GM23338 (cell line): ENCODE measurements at regions not wholly inside any gene's neighbourhood (a gene's known extent, or its start where the extent isn't known, plus 50 kb on each side); places are given as distances from the start of the nearest gene placed in this dataset.

ENCODE experiments used
- ATAC-seq: fragments of 200-7000 bp; cut with Tn5 transposase; 3 replicates; pipeline ENCODE4 v1.9.1; 2020
- DNase-seq: peaks from one replicate; pipeline ENCODE4 v3.0.0-alpha.2; 2015; ENCODE audit warnings: low spot score
- H2AFZ ChIP-seq: fragments of 200-600 bp; sonication (generic); 2 replicates; pipeline ENCODE4 v1.8.0; 2016; ENCODE audit warnings: antibody characterized with exemption, mild to moderate bottlenecking, moderate library complexity
- H3F3A ChIP-seq: fragments of 200-600 bp; sonication (generic); replicated peaks from 2 replicates; pipeline ENCODE4 v1.8.0; 2017; ENCODE audit warnings: antibody characterized with exemption, mixed run types, low read depth
- H3K27ac ChIP-seq: fragments of 200-600 bp; sonication (generic); 2 replicates; pipeline ENCODE4 v1.6.1; 2016; ENCODE audit warnings: low read depth
- H3K27me3 ChIP-seq: fragments of 200-600 bp; sonication (generic); 2 replicates; pipeline ENCODE4 v1.8.0; 2016; ENCODE audit warnings: mild to moderate bottlenecking, mixed run types, moderate library complexity; ENCODE audit not compliant: insufficient read depth
- H3K36me3 ChIP-seq: fragments of 200-600 bp; sonication (generic); 2 replicates; pipeline ENCODE4 v1.8.0; 2016; ENCODE audit warnings: mild to moderate bottlenecking; ENCODE audit not compliant: insufficient read depth
- H3K4me1 ChIP-seq: fragments of 200-600 bp; sonication (generic); 2 replicates; pipeline ENCODE4 v1.8.0; 2016; ENCODE audit warnings: mild to moderate bottlenecking, moderate library complexity; ENCODE audit not compliant: insufficient read depth
- H3K4me2 ChIP-seq: fragments of 200-600 bp; sonication (generic); 2 replicates; pipeline ENCODE4 v1.7.1; 2017; ENCODE audit warnings: mixed run types
- H3K4me3 ChIP-seq: fragments of 200-600 bp; sonication (generic); 2 replicates; pipeline ENCODE4 v1.6.1; 2016; ENCODE audit warnings: mixed run types
- H3K79me2 ChIP-seq: fragments of 200-600 bp; sonication (generic); replicated peaks from 2 replicates; pipeline ENCODE4 v1.8.0; 2017; ENCODE audit warnings: mild to moderate bottlenecking; ENCODE audit not compliant: insufficient read depth
- H3K9me2 ChIP-seq: fragments of 200-600 bp; sonication (generic); 2 replicates; pipeline ENCODE4 v1.8.0; 2017; ENCODE audit not compliant: insufficient read depth
- H4K20me1 ChIP-seq: fragments of 200-600 bp; sonication (generic); replicated peaks from 2 replicates; pipeline ENCODE4 v1.8.0; 2017; ENCODE audit warnings: mild to moderate bottlenecking; ENCODE audit not compliant: insufficient read depth
- H3K27ac Mint-ChIP-seq: 2 replicates; pipeline ENCODE4 v1.8.0; 2020; ENCODE audit warnings: inconsistent platforms, mild to moderate bottlenecking, moderate library complexity, mixed read lengths
- H3K27me3 Mint-ChIP-seq: 3 replicates; pipeline ENCODE4 v1.8.0; 2022; ENCODE audit warnings: low read depth, mild to moderate bottlenecking, moderate library complexity, mixed read lengths, inconsistent platforms; ENCODE audit not compliant: insufficient read depth, poor library complexity
- H3K36me3 Mint-ChIP-seq: 3 replicates; pipeline ENCODE4 v1.8.0; 2021; ENCODE audit warnings: low read depth, mild to moderate bottlenecking, inconsistent platforms, moderate library complexity, mixed read lengths
- H3K4me1 Mint-ChIP-seq: 3 replicates; pipeline ENCODE4 v1.8.0; 2020; ENCODE audit warnings: mild to moderate bottlenecking, inconsistent platforms, mixed read lengths
- H3K4me3 Mint-ChIP-seq: 3 replicates; pipeline ENCODE4 v1.8.0; 2021; ENCODE audit warnings: moderate library complexity, mild to moderate bottlenecking, inconsistent platforms, mixed read lengths
- H3K9me3 Mint-ChIP-seq: 3 replicates; pipeline ENCODE4 v1.8.0; 2020; ENCODE audit warnings: moderate library complexity, mild to moderate bottlenecking, inconsistent platforms, mixed read lengths
- ETS1 ChIP-seq: IDR thresholded peaks from 2 replicates; pipeline ENCODE4 v1.6.1; 2016; ENCODE audit warnings: antibody characterized with exemption
- EZH2 ChIP-seq: fragments of 200-600 bp; sonication (generic); IDR thresholded peaks from one replicate; pipeline ENCODE4 v1.8.0; 2017; ENCODE audit warnings: antibody characterized with exemption, mild to moderate bottlenecking, low read depth; ENCODE audit not compliant: unreplicated experiment
- EZH2phosphoT487 ChIP-seq: fragments of 200-600 bp; sonication (generic); IDR thresholded peaks from one replicate; pipeline ENCODE4 v1.8.1; 2018; ENCODE audit warnings: antibody characterized with exemption; ENCODE audit not compliant: unreplicated experiment
- NANOG ChIP-seq: IDR thresholded peaks from 2 replicates; pipeline ENCODE4 v1.6.1; 2016; ENCODE audit warnings: antibody characterized with exemption, borderline replicate concordance
- ZNF114 ChIP-seq: fragments of 250-450 bp; sonication (Bioruptor Pico); IDR thresholded peaks from 2 replicates; pipeline ENCODE4 v1.5.0; 2020; ENCODE audit warnings: mild to moderate bottlenecking, moderate library complexity
- TF ChIP-seq, protein P1 (sequence below): fragments of 250-450 bp; sonication (Bioruptor Pico); IDR thresholded peaks from 2 replicates; pipeline ENCODE4 v1.5.0; 2020; ENCODE audit warnings: mild to moderate bottlenecking, moderate library complexity
- TF ChIP-seq, protein P2 (sequence below), 2 experiments: fragments of 200-600 bp in 1 of 2; sonication (generic) in 1 of 2; conservative IDR thresholded peaks; 2 replicates each; pipeline versions ENCODE4 v1.5.1 to v1.6.1; 2016 to 2017; ENCODE audit warnings: antibody characterized with exemption in 2 of 2, low read depth in 2 of 2, mild to moderate bottlenecking in 2 of 2, moderate library complexity in 1 of 2

- no peak for ATAC-seq
- H3K4me3 Mint-ChIP-seq, result no peak overlapping the region
Measured at GRCh38 chr15:85859671-85860070, 64.9 kb upstream of the KLHL25 start.

DNA sequence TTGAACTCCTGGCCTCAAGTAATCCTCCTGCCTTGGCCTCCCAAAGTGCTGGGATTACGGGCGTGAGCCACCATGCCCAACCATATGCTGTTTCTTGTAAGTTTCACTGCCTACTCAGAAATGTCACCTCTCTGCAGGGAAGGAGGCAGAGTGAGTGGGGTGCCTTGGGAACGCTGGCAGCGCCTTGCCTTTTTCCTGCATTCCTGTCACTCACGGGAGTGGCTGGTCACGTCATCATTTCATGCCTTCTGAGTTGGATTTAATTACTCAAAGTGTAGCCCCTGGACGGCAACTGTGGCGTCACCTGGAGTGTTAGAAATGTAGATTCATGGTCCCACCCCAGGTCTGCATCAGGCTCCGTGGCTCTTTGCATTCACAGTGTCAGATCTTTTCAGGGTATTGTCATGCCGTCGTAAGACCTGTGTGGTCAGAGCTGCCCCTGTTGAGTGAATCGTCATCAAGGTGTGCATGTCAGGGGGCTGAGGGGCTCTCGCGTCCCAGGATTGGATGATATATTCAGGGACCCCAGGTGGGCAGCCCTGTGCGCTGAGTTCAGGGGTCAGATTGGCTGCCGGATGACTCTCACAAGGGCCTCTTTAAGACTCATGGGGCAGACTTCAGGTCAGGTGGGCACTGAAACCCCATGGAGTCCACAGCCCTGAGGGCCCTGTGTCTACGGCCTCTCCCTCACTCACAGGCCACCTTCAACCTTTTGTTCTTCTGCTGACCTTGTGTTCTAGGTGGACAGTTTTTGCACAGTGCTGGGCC lies 65.9 kb upstream of the KLHL25 start:
- Histone ChIP-seq H3K27ac (no peak overlapping the region), H2AFZ (no peak overlapping the region; the same call in 1 of the 2 replicates), H3K4me3 (no peak overlapping the region), H3K4me1 (peaks cover 7% of the 10 kb centered on the region; the same call in 1 of the 2 replicates), H3K9me2 (no peaks in the 10 kb centered on the region), H3K27me3 (no peaks in the 10 kb centered on the region), H3K4me2 (no peak overlapping the region), H3K79me2 (no peaks in the 10 kb centered on the region), H3F3A (no peaks in the 10 kb centered on the region), H3K36me3 (no peaks in the 10 kb centered on the region), H4K20me1 (no peaks in the 10 kb centered on the region)
- Mint-ChIP-seq H3K4me1 (peaks cover 27% of the 10 kb centered on the region), H3K36me3 (no peaks in the 10 kb centered on the region), H3K9me3 (no peaks in the 10 kb centered on the region), H3K27me3 (peaks cover 13% of the 10 kb centered on the region), H3K4me3 (no peak overlapping the region), H3K27ac (no peak overlapping the region)
- DNase-seq (no peak), ATAC-seq (no peak)
- TF ChIP-seq ETS1 (no peak), ZNF114 (no peak), NANOG (no peak), EZH2 (no peak), EZH2phosphoT487 (no peak)
- TF ChIP-seq, protein P1, sequence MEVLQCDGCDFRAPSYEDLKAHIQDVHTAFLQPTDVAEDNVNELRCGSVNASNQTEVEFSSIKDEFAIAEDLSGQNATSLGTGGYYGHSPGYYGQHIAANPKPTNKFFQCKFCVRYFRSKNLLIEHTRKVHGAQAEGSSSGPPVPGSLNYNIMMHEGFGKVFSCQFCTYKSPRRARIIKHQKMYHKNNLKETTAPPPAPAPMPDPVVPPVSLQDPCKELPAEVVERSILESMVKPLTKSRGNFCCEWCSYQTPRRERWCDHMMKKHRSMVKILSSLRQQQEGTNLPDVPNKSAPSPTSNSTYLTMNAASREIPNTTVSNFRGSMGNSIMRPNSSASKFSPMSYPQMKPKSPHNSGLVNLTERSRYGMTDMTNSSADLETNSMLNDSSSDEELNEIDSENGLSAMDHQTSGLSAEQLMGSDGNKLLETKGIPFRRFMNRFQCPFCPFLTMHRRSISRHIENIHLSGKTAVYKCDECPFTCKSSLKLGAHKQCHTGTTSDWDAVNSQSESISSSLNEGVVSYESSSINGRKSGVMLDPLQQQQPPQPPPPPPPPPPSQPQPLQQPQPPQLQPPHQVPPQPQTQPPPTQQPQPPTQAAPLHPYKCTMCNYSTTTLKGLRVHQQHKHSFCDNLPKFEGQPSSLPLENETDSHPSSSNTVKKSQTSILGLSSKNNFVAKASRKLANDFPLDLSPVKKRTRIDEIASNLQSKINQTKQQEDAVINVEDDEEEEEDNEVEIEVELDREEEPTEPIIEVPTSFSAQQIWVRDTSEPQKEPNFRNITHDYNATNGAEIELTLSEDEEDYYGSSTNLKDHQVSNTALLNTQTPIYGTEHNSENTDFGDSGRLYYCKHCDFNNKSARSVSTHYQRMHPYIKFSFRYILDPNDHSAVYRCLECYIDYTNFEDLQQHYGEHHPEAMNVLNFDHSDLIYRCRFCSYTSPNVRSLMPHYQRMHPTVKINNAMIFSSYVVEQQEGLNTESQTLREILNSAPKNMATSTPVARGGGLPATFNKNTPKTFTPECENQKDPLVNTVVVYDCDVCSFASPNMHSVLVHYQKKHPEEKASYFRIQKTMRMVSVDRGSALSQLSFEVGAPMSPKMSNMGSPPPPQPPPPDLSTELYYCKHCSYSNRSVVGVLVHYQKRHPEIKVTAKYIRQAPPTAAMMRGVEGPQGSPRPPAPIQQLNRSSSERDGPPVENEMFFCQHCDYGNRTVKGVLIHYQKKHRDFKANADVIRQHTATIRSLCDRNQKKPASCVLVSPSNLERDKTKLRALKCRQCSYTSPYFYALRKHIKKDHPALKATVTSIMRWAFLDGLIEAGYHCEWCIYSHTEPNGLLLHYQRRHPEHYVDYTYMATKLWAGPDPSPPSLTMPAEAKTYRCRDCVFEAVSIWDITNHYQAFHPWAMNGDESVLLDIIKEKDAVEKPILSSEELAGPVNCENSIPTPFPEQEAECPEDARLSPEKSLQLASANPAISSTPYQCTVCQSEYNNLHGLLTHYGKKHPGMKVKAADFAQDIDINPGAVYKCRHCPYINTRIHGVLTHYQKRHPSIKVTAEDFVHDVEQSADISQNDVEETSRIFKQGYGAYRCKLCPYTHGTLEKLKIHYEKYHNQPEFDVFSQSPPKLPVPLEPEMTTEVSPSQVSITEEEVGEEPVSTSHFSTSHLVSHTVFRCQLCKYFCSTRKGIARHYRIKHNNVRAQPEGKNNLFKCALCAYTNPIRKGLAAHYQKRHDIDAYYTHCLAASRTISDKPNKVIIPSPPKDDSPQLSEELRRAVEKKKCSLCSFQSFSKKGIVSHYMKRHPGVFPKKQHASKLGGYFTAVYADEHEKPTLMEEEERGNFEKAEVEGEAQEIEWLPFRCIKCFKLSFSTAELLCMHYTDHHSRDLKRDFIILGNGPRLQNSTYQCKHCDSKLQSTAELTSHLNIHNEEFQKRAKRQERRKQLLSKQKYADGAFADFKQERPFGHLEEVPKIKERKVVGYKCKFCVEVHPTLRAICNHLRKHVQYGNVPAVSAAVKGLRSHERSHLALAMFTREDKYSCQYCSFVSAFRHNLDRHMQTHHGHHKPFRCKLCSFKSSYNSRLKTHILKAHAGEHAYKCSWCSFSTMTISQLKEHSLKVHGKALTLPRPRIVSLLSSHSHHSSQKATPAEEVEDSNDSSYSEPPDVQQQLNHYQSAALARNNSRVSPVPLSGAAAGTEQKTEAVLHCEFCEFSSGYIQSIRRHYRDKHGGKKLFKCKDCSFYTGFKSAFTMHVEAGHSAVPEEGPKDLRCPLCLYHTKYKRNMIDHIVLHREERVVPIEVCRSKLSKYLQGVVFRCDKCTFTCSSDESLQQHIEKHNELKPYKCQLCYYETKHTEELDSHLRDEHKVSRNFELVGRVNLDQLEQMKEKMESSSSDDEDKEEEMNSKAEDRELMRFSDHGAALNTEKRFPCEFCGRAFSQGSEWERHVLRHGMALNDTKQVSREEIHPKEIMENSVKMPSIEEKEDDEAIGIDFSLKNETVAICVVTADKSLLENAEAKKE (CRISPR knock-in tag), result no peak

More at GRCh38 chr15:85859671-85860070, 64.9 kb upstream of the KLHL25 start:
- peaks cover 13% of the 10 kb centered on the region for H3K27me3 Mint-ChIP-seq
- Histone ChIP-seq H4K20me1 (no peaks in the 10 kb centered on the region), H3K36me3 (no peaks in the 10 kb centered on the region), H3K27me3 (no peaks in the 10 kb centered on the region), H3K79me2 (no peaks in the 10 kb centered on the region), H3F3A (no peaks in the 10 kb centered on the region), H3K4me1 (peaks cover 5% of the 10 kb centered on the region; the same call in 1 of the 2 replicates), H3K4me3 (no peak overlapping the region), H2AFZ (no peak overlapping the region), H3K9me2 (no peaks in the 10 kb centered on the region), H3K27ac (no peak overlapping the region), H3K4me2 (no peak overlapping the region)
- TF ChIP-seq EZH2phosphoT487 (no peak), ZNF114 (no peak)
- TF ChIP-seq, protein P2, sequence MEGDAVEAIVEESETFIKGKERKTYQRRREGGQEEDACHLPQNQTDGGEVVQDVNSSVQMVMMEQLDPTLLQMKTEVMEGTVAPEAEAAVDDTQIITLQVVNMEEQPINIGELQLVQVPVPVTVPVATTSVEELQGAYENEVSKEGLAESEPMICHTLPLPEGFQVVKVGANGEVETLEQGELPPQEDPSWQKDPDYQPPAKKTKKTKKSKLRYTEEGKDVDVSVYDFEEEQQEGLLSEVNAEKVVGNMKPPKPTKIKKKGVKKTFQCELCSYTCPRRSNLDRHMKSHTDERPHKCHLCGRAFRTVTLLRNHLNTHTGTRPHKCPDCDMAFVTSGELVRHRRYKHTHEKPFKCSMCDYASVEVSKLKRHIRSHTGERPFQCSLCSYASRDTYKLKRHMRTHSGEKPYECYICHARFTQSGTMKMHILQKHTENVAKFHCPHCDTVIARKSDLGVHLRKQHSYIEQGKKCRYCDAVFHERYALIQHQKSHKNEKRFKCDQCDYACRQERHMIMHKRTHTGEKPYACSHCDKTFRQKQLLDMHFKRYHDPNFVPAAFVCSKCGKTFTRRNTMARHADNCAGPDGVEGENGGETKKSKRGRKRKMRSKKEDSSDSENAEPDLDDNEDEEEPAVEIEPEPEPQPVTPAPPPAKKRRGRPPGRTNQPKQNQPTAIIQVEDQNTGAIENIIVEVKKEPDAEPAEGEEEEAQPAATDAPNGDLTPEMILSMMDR (conservative IDR thresholded peaks at IDR 0.05; ENCODE audit: low read depth in 2 of 2), result no peak
- no peak for DNase-seq
- no peaks in the 10 kb centered on the region for H3K36me3 Mint-ChIP-seq
- H3K9me3 Mint-ChIP-seq, result no peaks in the 10 kb centered on the region
- peaks cover 19% of the 10 kb centered on the region for H3K4me1 Mint-ChIP-seq
- H3K27ac Mint-ChIP-seq, result no peak overlapping the region
